ENCODE measurements at regions not wholly inside any gene's neighbourhood (a gene's known extent, or its start where the extent isn't known, plus 50 kb on each side); places are given as distances from the start of the nearest gene placed in this dataset.

DNA sequence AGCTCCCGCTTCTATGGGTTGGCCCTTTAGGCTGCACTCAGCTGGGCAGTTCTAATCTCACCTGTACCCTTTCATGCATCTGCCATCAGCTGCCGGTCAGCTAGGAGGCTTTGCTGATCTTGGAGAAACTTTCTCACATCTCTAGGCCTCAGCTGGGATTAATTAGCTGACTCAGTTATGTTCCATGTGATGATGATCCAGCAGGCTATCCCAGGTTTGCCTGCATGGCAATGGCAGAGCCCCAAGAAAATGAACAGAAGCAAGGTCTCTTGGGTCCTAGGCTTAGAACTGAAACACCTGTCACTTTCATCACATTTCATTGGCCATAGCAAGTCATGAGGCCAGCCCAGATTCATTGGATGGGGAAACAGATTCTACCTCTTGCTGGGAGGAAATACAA, 304.6 kb upstream of the TBC1D5 start:
- DNase-seq, result no peak
- Mint-ChIP-seq H3K4me3 (no peak overlapping the region), H3K36me3 (no peaks in the 10 kb centered on the region), H3K9me3 (no peaks in the 10 kb centered on the region), H3K27ac (no peak overlapping the region), H3K4me1 (no peaks in the 10 kb centered on the region), H3K27me3 (peaks cover 3% of the 10 kb centered on the region)

- Mint-ChIP-seq H3K4me3 (no peak overlapping the region), H3K4me1 (no peaks in the 10 kb centered on the region), H3K9me3 (no peaks in the 10 kb centered on the region), H3K36me3 (no peaks in the 10 kb centered on the region), H3K27ac (no peak overlapping the region), H3K27me3 (peaks cover 3% of the 10 kb centered on the region)
- no peak for DNase-seq
Observed at GRCh38 chr3:18046131-18046915, 303.9 kb upstream of the TBC1D5 start.

DNA sequence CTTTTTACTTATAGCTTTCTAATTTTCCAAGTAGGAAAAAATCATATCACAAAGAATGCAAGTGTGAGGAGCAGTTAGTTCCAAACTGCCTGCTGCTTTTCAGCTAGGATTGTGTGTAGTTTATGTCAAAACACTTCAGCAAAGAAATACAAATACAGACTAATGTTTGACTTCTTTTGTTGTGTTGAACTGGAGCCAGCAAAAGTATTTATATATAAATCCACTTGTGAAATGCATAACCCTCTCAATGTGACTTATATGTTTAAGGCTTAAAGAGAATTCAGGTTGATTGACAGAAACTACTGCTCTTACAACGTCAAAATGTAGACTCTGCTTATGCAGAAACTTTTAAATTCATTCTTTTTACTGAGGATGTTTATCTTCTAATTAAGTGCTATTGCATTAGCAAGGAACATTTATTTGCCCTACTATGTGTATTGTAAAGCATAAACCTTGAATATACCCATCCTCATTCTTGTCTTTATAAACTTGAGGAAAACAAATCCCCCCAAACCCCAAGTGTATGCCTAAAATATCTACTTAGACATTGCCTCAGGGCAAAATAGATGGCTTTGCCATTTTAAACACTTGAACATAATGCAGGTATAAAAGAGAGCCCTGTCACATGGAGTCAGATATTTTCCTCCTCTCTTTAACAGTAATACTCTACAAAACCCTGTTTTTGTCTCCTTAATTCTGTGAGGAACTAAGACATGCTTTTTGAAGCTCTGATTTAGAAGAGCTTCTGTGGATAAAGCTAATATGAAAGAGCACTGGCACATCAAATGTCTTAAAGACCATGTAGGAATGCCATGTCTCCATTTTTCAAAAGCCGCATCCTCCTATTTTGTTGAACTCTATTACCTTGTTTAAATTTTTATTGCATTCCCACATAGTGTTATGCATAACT, 302.8 kb upstream of the TBC1D5 start:
- Mint-ChIP-seq H3K36me3 (no peaks in the 10 kb centered on the region), H3K4me3 (no peak overlapping the region), H3K27me3 (peaks cover 3% of the 10 kb centered on the region), H3K9me3 (no peaks in the 10 kb centered on the region), H3K4me1 (no peaks in the 10 kb centered on the region), H3K27ac (no peak overlapping the region)
- no peak for DNase-seq

GRCh38 chr3:18044191-18044590, 301.8 kb upstream of the TBC1D5 start:
- no peak overlapping the region for H3K27ac Mint-ChIP-seq
- no peak for DNase-seq
- H3K36me3 Mint-ChIP-seq, result no peaks in the 10 kb centered on the region
- no peaks in the 10 kb centered on the region for H3K9me3 Mint-ChIP-seq
- no peak overlapping the region for H3K4me3 Mint-ChIP-seq
- H3K27me3 Mint-ChIP-seq, result peaks cover 2% of the 10 kb centered on the region
- no peaks in the 10 kb centered on the region for H3K4me1 Mint-ChIP-seq

GRCh38 chr3:18036450-18036815, 294.0 kb upstream of the TBC1D5 start:
- DNase-seq, result no peak
- H3K9me3 Mint-ChIP-seq, result no peaks in the 10 kb centered on the region
- no peaks in the 10 kb centered on the region for H3K27me3 Mint-ChIP-seq
- H3K36me3 Mint-ChIP-seq, result no peaks in the 10 kb centered on the region
- no peak overlapping the region for H3K4me3 Mint-ChIP-seq
- no peak overlapping the region for H3K27ac Mint-ChIP-seq
- peaks cover 6% of the 10 kb centered on the region for H3K4me1 Mint-ChIP-seq

DNA sequence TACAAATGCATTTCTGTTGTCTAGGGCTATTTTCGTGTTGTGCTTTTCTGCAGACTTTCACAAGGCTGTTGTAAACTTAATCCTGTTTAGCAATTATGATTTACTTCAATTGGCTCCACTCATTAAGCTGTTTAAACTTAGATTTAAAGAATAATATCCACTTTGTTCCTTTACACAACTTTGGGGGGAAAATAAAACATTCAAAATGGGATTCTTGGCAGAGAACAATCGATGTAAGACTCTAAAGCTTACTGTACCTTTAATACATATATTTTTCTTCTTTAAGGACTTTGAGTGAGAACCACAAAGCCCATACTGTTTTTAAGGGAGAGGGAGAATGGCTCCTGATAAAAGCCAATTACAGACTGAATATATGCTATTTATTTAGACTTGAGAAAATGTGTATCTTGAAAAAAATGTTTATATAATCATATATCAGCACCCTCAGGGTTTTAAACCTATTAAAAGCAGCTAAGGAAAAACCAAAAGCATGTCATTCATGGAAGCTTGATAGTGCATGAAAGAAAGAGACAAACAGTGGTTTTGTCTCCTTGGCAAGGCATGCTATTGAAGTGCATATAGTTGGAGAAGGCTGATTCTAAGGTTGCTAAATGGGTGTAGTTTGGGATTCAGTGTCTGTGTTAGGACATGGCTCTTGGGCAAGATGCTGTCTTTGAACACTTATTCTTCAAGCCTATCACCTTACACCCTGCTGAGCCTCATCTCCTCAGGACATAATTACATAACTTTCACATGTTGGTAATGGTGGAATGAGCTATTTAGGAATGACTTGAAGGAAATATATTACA, 293.4 kb upstream of the TBC1D5 start:
- Mint-ChIP-seq H3K27ac (no peak overlapping the region), H3K4me3 (no peak overlapping the region), H3K9me3 (no peaks in the 10 kb centered on the region), H3K4me1 (peaks cover 6% of the 10 kb centered on the region), H3K36me3 (no peaks in the 10 kb centered on the region), H3K27me3 (no peaks in the 10 kb centered on the region)
- DNase-seq, result no peak

DNA sequence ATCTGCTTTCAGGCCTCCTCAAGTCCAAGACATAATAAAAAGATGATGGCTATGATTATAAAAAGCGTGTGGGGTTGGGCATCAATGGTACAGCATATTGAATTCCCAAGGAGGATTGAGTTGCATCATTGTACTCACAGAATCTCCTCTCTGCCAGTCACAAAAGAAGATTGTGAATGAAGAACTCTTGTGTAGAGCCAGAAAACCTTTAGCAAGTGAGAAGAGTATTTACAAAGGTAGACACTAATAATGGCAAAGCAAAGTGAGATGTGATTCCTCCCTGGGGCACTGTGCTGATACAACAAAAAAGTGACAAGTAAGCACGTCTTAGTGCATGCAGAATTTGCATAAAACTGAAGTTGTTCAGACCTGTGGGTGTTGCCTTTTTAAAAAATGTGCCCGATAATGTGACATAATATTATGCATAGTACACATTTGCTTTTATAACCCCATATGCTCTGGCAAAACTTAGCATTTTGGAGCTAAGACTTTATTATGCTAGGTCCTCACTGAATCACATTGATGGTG, 291.2 kb upstream of the TBC1D5 start:
- no peaks in the 10 kb centered on the region for H3K9me3 Mint-ChIP-seq
- no peak overlapping the region for H3K4me3 Mint-ChIP-seq
- H3K27me3 Mint-ChIP-seq, result peaks cover 5% of the 10 kb centered on the region
- no peak for DNase-seq
- no peak overlapping the region for H3K27ac Mint-ChIP-seq
- peaks cover 6% of the 10 kb centered on the region for H3K4me1 Mint-ChIP-seq
- H3K36me3 Mint-ChIP-seq, result no peaks in the 10 kb centered on the region

DNA sequence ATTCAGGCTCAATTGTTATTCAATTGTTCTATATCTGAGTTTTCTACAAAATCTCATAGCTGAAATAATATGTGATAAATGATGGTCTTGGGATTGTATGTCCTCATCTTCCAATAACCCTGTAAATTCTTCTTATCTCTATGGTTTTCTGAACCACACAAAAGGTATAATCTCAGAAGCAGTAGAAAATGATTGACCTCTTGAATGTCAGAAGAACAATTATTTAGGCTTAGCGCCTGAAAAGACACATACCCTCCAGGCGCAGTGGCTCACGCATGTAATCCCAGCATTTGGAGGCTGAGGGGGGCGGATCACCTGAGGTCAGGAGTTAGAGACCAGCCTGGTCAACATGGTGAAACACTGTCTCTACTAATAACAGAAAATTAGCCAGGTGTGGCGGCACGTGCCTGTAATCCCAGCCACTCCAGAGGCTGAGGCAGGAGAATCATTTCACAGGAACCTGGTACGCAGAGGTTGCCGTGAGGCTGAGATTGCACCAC, 288.0 kb upstream of the TBC1D5 start:
- Mint-ChIP-seq H3K27me3 (peaks cover 9% of the 10 kb centered on the region), H3K4me3 (no peak overlapping the region), H3K9me3 (no peaks in the 10 kb centered on the region), H3K4me1 (no peaks in the 10 kb centered on the region), H3K27ac (no peak overlapping the region), H3K36me3 (no peaks in the 10 kb centered on the region)
- DNase-seq, result no peak

- H3K9me3 Mint-ChIP-seq, result no peaks in the 10 kb centered on the region
- no peak overlapping the region for H3K4me3 Mint-ChIP-seq
- no peaks in the 10 kb centered on the region for H3K4me1 Mint-ChIP-seq
- H3K27ac Mint-ChIP-seq, result no peak overlapping the region
- no peak for DNase-seq
- H3K36me3 Mint-ChIP-seq, result no peaks in the 10 kb centered on the region
- peaks cover 9% of the 10 kb centered on the region for H3K27me3 Mint-ChIP-seq
Observed at GRCh38 chr3:18027161-18027939, 284.9 kb upstream of the TBC1D5 start.

DNA sequence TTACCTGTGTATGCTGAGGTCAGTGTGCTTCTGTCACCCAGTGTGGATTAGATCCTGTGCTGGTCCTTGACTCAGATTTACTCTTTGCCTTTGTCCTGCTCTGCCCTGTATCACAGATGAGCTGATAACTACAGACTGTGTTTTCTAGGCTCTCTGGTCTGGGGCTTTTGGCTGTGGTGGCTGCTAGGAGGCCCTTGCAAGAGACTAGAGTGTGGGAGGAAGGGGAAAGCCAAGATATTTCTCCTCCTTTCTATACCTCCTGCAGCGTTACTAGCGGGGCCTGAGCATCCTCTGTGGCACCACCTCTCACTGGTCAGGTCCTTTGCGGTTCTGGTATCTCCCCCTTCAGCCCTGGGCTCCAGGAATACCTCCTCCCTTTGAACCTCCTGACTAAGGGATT, 282.3 kb upstream of the TBC1D5 start:
- no peak for DNase-seq
- no peak overlapping the region for H3K27ac Mint-ChIP-seq
- no peaks in the 10 kb centered on the region for H3K4me1 Mint-ChIP-seq
- no peaks in the 10 kb centered on the region for H3K9me3 Mint-ChIP-seq
- no peaks in the 10 kb centered on the region for H3K36me3 Mint-ChIP-seq
- peaks cover 6% of the 10 kb centered on the region for H3K27me3 Mint-ChIP-seq
- no peak overlapping the region for H3K4me3 Mint-ChIP-seq

DNA sequence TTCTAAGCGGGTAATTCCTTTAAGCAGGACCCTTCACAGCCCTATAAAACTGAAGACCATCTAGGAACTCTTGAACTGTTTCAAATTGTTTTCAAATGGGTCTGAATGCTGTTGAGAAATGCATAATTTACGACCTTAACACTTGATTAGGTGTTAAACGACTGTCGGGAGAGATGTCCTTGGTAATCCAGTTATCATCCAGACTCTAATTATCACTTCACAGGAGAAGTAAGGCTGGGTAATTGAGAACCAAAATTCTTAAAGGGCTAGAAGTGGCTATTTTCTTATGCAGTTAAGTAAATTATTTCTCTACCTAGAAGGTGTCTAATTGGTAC, 276.7 kb upstream of the TBC1D5 start:
- H3K27me3 Mint-ChIP-seq, result peaks cover 14% of the 10 kb centered on the region
- H3K9me3 Mint-ChIP-seq, result no peaks in the 10 kb centered on the region
- peaks cover 6% of the 10 kb centered on the region for H3K4me1 Mint-ChIP-seq
- no peaks in the 10 kb centered on the region for H3K36me3 Mint-ChIP-seq
- no peak for DNase-seq
- H3K4me3 Mint-ChIP-seq, result no peak overlapping the region
- H3K27ac Mint-ChIP-seq, result no peak overlapping the region

DNA sequence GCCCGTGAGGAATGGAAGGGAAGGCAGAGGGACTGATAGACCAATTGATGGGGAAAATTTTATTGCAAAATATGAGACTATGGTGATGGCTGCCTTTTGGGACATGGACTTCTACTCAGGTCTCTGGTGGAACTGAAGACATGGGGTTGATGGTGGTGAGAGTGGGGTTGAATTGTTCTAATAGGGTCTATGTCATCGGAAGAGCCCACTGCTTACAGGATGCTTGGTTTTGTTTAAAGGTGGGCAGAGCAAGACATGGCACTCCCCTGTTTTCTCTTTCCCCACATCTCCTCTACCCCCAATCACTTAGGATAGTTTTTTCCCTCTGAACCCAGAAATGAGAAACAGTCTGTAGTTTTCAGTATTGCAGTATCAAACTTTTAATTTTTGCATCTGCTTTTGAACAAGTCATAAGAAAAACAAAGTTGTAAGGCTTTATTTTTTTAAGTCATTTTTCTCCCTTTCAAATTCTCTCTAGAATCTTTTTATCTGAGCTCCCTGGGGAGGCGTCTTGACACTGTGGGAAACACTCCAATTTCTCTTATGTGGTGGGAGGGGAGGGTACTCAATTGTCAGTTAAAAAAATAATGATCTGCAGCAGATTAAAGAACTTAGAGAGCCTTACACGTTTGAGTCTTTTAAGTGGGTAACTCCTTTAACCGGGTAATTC, 276.2 kb upstream of the TBC1D5 start:
- peaks cover 14% of the 10 kb centered on the region for H3K27me3 Mint-ChIP-seq
- H3K4me3 Mint-ChIP-seq, result no peak overlapping the region
- no peaks in the 10 kb centered on the region for H3K9me3 Mint-ChIP-seq
- no peaks in the 10 kb centered on the region for H3K36me3 Mint-ChIP-seq
- no peak overlapping the region for H3K27ac Mint-ChIP-seq
- no peak for DNase-seq
- peaks cover 6% of the 10 kb centered on the region for H3K4me1 Mint-ChIP-seq

DNA sequence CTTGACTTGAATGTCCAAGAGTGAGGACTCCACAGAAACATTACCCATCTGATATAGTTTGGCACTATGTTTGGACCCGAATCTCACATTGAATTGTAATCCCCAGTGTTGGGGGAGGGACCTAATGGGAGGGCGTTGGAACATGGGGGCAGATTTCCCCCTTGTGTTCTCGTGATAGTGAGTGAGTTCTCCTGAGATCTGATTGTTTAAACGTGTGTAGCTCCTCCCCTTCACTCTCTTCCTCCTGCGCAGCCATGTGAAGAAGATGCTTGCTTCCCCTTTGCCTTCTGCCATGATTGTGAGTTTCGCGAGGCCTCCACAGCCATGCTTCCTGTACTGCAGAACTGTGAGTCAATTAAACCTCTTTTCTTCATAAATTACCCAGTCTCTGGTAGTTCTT, 273.9 kb upstream of the TBC1D5 start:
- Mint-ChIP-seq H3K4me1 (peaks cover 6% of the 10 kb centered on the region), H3K27ac (no peak overlapping the region), H3K27me3 (peaks cover 14% of the 10 kb centered on the region), H3K36me3 (no peaks in the 10 kb centered on the region), H3K4me3 (no peak overlapping the region), H3K9me3 (peaks cover 1% of the 10 kb centered on the region)
- DNase-seq, result no peak

DNA sequence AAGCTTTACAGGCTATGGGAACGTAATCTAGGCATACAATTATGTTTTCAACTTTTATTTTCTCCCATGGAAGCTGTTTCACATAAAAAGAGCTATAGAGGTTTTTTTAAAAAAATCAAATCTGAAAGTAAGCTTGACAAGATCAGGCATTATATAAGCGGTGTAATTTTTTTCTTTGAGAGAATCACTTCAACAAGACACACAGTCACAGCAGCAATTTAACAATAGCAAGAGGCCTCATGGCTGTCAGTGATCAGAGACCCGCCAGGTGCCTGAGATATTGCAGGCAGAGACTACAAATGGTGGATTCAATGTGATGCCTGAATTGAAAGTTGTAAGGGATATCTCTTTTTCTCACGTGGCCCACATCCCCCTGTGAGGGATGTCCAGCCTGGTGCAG, 270.5 kb upstream of the TBC1D5 start:
- DNase-seq, result no peak
- Mint-ChIP-seq H3K27me3 (no peaks in the 10 kb centered on the region), H3K27ac (no peak overlapping the region), H3K4me1 (no peaks in the 10 kb centered on the region), H3K36me3 (peaks cover 1% of the 10 kb centered on the region), H3K9me3 (peaks cover 1% of the 10 kb centered on the region), H3K4me3 (no peak overlapping the region)
